K562 (cell line): ENCODE measurements at regions not wholly inside any gene's neighbourhood (a gene's known extent, or its start where the extent isn't known, plus 50 kb on each side); places are given as distances from the start of the nearest gene placed in this dataset.

ENCODE experiments used
- LCOR ChIP-seq: sonication (generic); formaldehyde crosslinking; IDR thresholded peaks from 2 replicates; pipeline ENCODE4 v1.8.0; 2022; ENCODE audit warnings: mild to moderate bottlenecking, missing genetic modification reagents
- NFRKB ChIP-seq: fragments of 450-650 bp; IDR thresholded peaks from 2 replicates; pipeline ENCODE4 v1.6.1; 2016; ENCODE audit warnings: low read depth
- POLR2A ChIP-seq: fragments of 450-650 bp; conservative IDR thresholded peaks from 2 replicates; pipeline ENCODE4 v1.6.1; 2016
- RB1 ChIP-seq: fragments of 450-650 bp; IDR thresholded peaks from 2 replicates; pipeline ENCODE4 v1.6.1; 2017; ENCODE audit warnings: low read depth, mild to moderate bottlenecking
- SIRT6 ChIP-seq: IDR thresholded peaks from one replicate; pipeline ENCODE4 v1.6.1; 2012; ENCODE audit warnings: low read depth, mild to moderate bottlenecking, control low read depth, inconsistent platforms, low read length, moderate library complexity
- STAG1 ChIP-seq: sonication (generic); formaldehyde crosslinking; IDR thresholded peaks from 2 replicates; pipeline ENCODE4 v1.5.0; 2020; ENCODE audit warnings: missing genetic modification reagents, borderline replicate concordance
- TAF7 ChIP-seq: fragments of 450-650 bp; IDR thresholded peaks from 2 replicates; pipeline ENCODE4 v1.6.1; 2016; ENCODE audit warnings: missing genetic modification characterization, missing compliant biosample characterization
- YY1 ChIP-seq, 3 experiments: IDR thresholded peaks; 2 replicates each; pipeline ENCODE4 v1.6.1; 2011; ENCODE audit warnings: low read length in 2 of 3, mild to moderate bottlenecking in 2 of 3, moderate library complexity in 2 of 3, borderline replicate concordance in 1 of 3, control low read depth in 1 of 3, low read depth in 1 of 3; ENCODE audit not compliant: insufficient read depth in 3 of 3, insufficient replicate concordance in 2 of 3, control insufficient read depth in 1 of 3, insufficient read length in 1 of 3; ENCODE audit errors: extremely low read depth in 1 of 3
- ZNF184 ChIP-seq: sonication (generic); formaldehyde crosslinking; IDR thresholded peaks from 2 replicates; pipeline ENCODE4 v1.5.0; 2020; ENCODE audit warnings: missing genetic modification reagents
- TF ChIP-seq, protein P1 (sequence below): sonication (generic); formaldehyde crosslinking; IDR thresholded peaks from 2 replicates; pipeline ENCODE4 v1.8.1; 2023; ENCODE audit warnings: mild to moderate bottlenecking, missing genetic modification reagents, moderate library complexity
- TF ChIP-seq, protein P2 (sequence below), 2 experiments: fragments of 450-650 bp in 1 of 2; sonication (generic) in 1 of 2; formaldehyde crosslinking in 1 of 2; IDR thresholded peaks in 1 of 2; conservative IDR thresholded peaks in 1 of 2; 2 replicates each; pipeline versions ENCODE4 v1.6.1 to v1.8.1; 2016 to 2023; ENCODE audit warnings: mild to moderate bottlenecking in 2 of 2, moderate library complexity in 2 of 2, inconsistent platforms in 1 of 2, missing genetic modification reagents in 1 of 2

- TF ChIP-seq ZNF184 (CRISPR knock-in tag) (no peak), RB1 (no peak), NFRKB (no peak), TAF7 (tag) (no peak), YY1 (IDR thresholded peaks at IDR 0.05; ENCODE audit: borderline replicate concordance in 1 of 3, control insufficient read depth in 1 of 3, extremely low read depth in 1 of 3, insufficient read depth in 3 of 3, insufficient read length in 1 of 3, insufficient replicate concordance in 2 of 3, low read depth in 1 of 3, low read length in 2 of 3) (no peak), STAG1 (CRISPR knock-in tag) (no peak), LCOR (CRISPR knock-in tag) (no peak), POLR2A (no peak), SIRT6 (no peak)
- TF ChIP-seq, protein P1, sequence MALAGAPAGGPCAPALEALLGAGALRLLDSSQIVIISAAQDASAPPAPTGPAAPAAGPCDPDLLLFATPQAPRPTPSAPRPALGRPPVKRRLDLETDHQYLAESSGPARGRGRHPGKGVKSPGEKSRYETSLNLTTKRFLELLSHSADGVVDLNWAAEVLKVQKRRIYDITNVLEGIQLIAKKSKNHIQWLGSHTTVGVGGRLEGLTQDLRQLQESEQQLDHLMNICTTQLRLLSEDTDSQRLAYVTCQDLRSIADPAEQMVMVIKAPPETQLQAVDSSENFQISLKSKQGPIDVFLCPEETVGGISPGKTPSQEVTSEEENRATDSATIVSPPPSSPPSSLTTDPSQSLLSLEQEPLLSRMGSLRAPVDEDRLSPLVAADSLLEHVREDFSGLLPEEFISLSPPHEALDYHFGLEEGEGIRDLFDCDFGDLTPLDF (CRISPR knock-in tag), result no peak
- TF ChIP-seq, protein P2, sequence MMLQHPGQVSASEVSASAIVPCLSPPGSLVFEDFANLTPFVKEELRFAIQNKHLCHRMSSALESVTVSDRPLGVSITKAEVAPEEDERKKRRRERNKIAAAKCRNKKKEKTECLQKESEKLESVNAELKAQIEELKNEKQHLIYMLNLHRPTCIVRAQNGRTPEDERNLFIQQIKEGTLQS (IDR thresholded peaks at IDR 0.05), result no peak
- TF ChIP-seq, protein P2 (CRISPR knock-in tag; conservative IDR thresholded peaks at IDR 0.05), result no peak
These were observed 192.6 kb upstream of the PRDM9 start for GRCh38 chr5:23314827-23315226.
